Loucy (cell line): ENCODE measurements at regions not wholly inside any gene's neighbourhood (a gene's known extent, or its start where the extent isn't known, plus 50 kb on each side); places are given as distances from the start of the nearest gene placed in this dataset.

Experiments used
- H2AFZ ChIP-seq: fragments of 200-600 bp; sonication (generic); 2 replicates; pipeline ENCODE4 v1.6.0; 2016; ENCODE audit warnings: antibody characterized with exemption, mild to moderate bottlenecking, low read length, moderate library complexity
- H3F3A ChIP-seq: fragments of 200-600 bp; 2 replicates; pipeline ENCODE4 v1.6.0; 2016; ENCODE audit warnings: antibody characterized with exemption, low read depth, mild to moderate bottlenecking
- H3K27me3 ChIP-seq: fragments of 200-600 bp; sonication (generic); 2 replicates; pipeline ENCODE4 v1.6.1; 2014; ENCODE audit warnings: low read length, mild to moderate bottlenecking; ENCODE audit not compliant: insufficient read depth, poor library complexity, severe bottlenecking
- H3K36me3 ChIP-seq: fragments of 200-600 bp; sonication (generic); 2 replicates; pipeline ENCODE4 v1.6.1; 2016; ENCODE audit warnings: low read length; ENCODE audit not compliant: insufficient read depth
- H3K4me1 ChIP-seq: fragments of 200-600 bp; sonication (generic); 2 replicates; pipeline ENCODE4 v1.5.1; 2014; ENCODE audit warnings: low read length, mild to moderate bottlenecking; ENCODE audit not compliant: insufficient read depth, poor library complexity, severe bottlenecking
- H3K4me2 ChIP-seq: fragments of 200-600 bp; sonication (generic); 2 replicates; pipeline ENCODE4 v1.6.0; 2014; ENCODE audit warnings: antibody characterized with exemption, low read length, low read depth, mild to moderate bottlenecking; ENCODE audit not compliant: poor library complexity, severe bottlenecking
- H3K4me3 ChIP-seq: fragments of 200-600 bp; sonication (generic); 2 replicates; pipeline ENCODE4 v1.5.1; 2014; ENCODE audit warnings: low read length, mild to moderate bottlenecking, mixed read lengths; ENCODE audit not compliant: poor library complexity, severe bottlenecking
- H3K79me2 ChIP-seq: fragments of 200-600 bp; sonication (generic); 2 replicates; pipeline ENCODE4 v1.6.1; 2014; ENCODE audit warnings: low read length; ENCODE audit not compliant: insufficient read depth
- H3K9ac ChIP-seq: fragments of 200-600 bp; sonication (generic); 2 replicates; pipeline ENCODE4 v1.6.0; 2014; ENCODE audit warnings: mild to moderate bottlenecking, low read depth, low read length, moderate library complexity; ENCODE audit not compliant: poor library complexity, severe bottlenecking
- H3K9me2 ChIP-seq: fragments of 200-600 bp; sonication (generic); replicated peaks from 2 replicates; pipeline ENCODE4 v1.6.1; 2016; ENCODE audit warnings: low read depth, low read length, mixed read lengths
- H3K9me3 ChIP-seq: fragments of 200-600 bp; sonication (generic); 2 replicates; pipeline ENCODE4 v1.6.1; 2014; ENCODE audit warnings: mild to moderate bottlenecking, antibody characterized with exemption, low read length, low read depth; ENCODE audit not compliant: insufficient read depth
- H4K20me1 ChIP-seq: fragments of 200-600 bp; sonication (generic); 2 replicates; pipeline ENCODE4 v1.6.0; 2014; ENCODE audit warnings: antibody characterized with exemption, low read length, mild to moderate bottlenecking; ENCODE audit not compliant: insufficient read depth, poor library complexity, severe bottlenecking
- CTCF ChIP-seq: fragments of 200-600 bp; sonication (generic); conservative IDR thresholded peaks from 2 replicates; pipeline ENCODE4 v1.5.1; 2014; ENCODE audit warnings: mild to moderate bottlenecking, antibody characterized with exemption, low read length
- EZH2phosphoT487 ChIP-seq: fragments of 200-600 bp; IDR thresholded peaks from 2 replicates; pipeline ENCODE4 v1.6.1; 2018; ENCODE audit warnings: antibody characterized with exemption, mild to moderate bottlenecking, moderate library complexity, borderline replicate concordance

- no peak overlapping the region for H2AFZ ChIP-seq
- H3K27me3 ChIP-seq = no peaks in the 10 kb centered on the region
- no peaks in the 10 kb centered on the region for H3K36me3 ChIP-seq
- no peak overlapping the region for H3K4me3 ChIP-seq
- H3K9ac ChIP-seq = no peak overlapping the region
- H3K9me2 ChIP-seq = no peaks in the 10 kb centered on the region; the same call in 1 of the 2 replicates
- H3K79me2 ChIP-seq = no peaks in the 10 kb centered on the region
- H4K20me1 ChIP-seq = no peaks in the 10 kb centered on the region
- no peaks in the 10 kb centered on the region for H3K4me1 ChIP-seq
- TF ChIP-seq CTCF = no peak
- TF ChIP-seq EZH2phosphoT487 = no peak
- H3F3A ChIP-seq = no peaks in the 10 kb centered on the region
- no peak overlapping the region for H3K4me2 ChIP-seq
- H3K9me3 ChIP-seq = no peaks in the 10 kb centered on the region
Observed at GRCh38 chr15:97350813-97351212, 609.7 kb upstream of the ARRDC4 start.

- H3K36me3 ChIP-seq = no peaks in the 10 kb centered on the region
- H3K4me3 ChIP-seq = no peak overlapping the region
- no peak overlapping the region for H2AFZ ChIP-seq
- no peaks in the 10 kb centered on the region for H3K27me3 ChIP-seq
- no peaks in the 10 kb centered on the region for H3K79me2 ChIP-seq
- H3K4me1 ChIP-seq = no peaks in the 10 kb centered on the region
- no peak for TF ChIP-seq CTCF
- TF ChIP-seq EZH2phosphoT487 = no peak
- no peaks in the 10 kb centered on the region for H3F3A ChIP-seq
- no peaks in the 10 kb centered on the region for H4K20me1 ChIP-seq
- no peaks in the 10 kb centered on the region for H3K9me3 ChIP-seq
- H3K9ac ChIP-seq = no peak overlapping the region
- H3K4me2 ChIP-seq = no peak overlapping the region
- H3K9me2 ChIP-seq = 0 out of 2 replicates have a peak, but pooled peaks cover 3% of the 10 kb centered on the region
Observed at GRCh38 chr15:97383516-97383915, 577.0 kb upstream of the ARRDC4 start.

- Histone ChIP-seq H4K20me1 (no peaks in the 10 kb centered on the region), H3K27me3 (no peaks in the 10 kb centered on the region), H3K9me2 (no peaks in the 10 kb centered on the region), H3K9ac (no peak overlapping the region), H3K36me3 (no peaks in the 10 kb centered on the region), H3F3A (no peaks in the 10 kb centered on the region), H3K4me3 (no peak overlapping the region), H2AFZ (no peak overlapping the region), H3K9me3 (no peaks in the 10 kb centered on the region), H3K4me1 (no peaks in the 10 kb centered on the region), H3K4me2 (no peak overlapping the region), H3K79me2 (no peaks in the 10 kb centered on the region)
- TF ChIP-seq EZH2phosphoT487 (no peak), CTCF (no peak)
Observed at GRCh38 chr15:97386940-97387339, 573.6 kb upstream of the ARRDC4 start.
